ENCODE measurements at regions not wholly inside any gene's neighbourhood (a gene's known extent, or its start where the extent isn't known, plus 50 kb on each side); places are given as distances from the start of the nearest gene placed in this dataset.

DNA sequence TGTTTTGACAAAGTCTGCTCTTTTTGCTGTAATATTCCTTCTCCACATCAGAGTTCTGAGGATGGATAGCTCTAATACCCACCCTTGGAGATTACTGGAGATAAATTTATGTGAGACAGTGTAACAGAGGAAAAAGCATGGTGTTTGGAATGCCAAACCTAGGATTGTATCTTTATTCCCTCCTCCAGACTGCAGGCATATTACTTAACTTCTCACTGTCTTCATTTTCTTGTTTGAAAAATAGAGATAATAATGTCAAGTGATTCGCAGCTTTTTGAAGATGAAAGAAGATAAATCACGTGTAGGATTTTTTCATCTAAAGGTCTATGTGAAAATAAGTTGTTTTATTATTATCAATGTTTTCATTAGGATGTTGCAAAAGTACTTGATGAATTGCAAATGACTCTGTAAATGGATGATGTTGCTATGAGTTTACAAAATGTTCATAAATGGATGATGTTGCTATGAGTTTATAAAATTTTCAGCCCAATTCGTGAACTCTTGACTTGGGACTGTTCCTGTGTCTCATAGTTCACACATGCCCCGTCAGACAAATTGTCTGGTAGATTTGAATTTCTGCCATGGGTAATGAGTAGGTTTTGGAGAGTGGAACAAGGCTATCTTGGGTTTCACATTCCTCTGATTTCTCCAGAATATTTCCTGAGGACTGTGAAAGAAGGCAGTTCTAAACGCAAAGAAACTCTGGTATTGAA is 113.1 kb upstream of the IGFBP3 start:
- H3K9ac ChIP-seq (ENCODE audit: low read length), result no peak overlapping the region
- H3K27ac Mint-ChIP-seq, result no peak overlapping the region
- H3K4me3 Mint-ChIP-seq, result no peak overlapping the region
- no peak overlapping the region for H3K4me3 ChIP-seq (ENCODE audit: control extremely low read depth in 1 of 5, extremely low read depth in 1 of 5, insufficient read depth in 1 of 5, low read depth in 2 of 5, low read length in 4 of 5)
- H3K4me2 ChIP-seq (replicated peaks; ENCODE audit: low read depth, low read length, poor library complexity, severe bottlenecking), result no peak overlapping the region
- H3K4me1 Mint-ChIP-seq, result no peaks in the 10 kb centered on the region
- intact Hi-C loops (cut with micrococcal nuclease), result no loop called here
- DNase-seq (no peak), ATAC-seq (ENCODE audit: low read depth) (no peak)
- H2AFZ ChIP-seq (ENCODE audit: insufficient read depth, low read depth, low read length, poor library complexity, severe bottlenecking), result no peak overlapping the region
- 78% methylated on average over 2 of the region's 5 CpGs for WGBS (ENCODE audit: insufficient coverage)
- POLR2A ChIA-PET, result no interaction called here
- H3K27me3 ChIP-seq (replicated peaks in 1 of 4; ENCODE audit: control extremely low read depth in 1 of 4, control insufficient read depth in 3 of 4, insufficient read depth in 4 of 4, low read length in 3 of 4), result no peaks in the 10 kb centered on the region
- H3K27ac ChIP-seq (ENCODE audit: low read length in 2 of 2), result no peak overlapping the region
- H3K9me3 Mint-ChIP-seq (ENCODE audit: insufficient read depth), result no peaks in the 10 kb centered on the region
- H3K9me3 ChIP-seq (ENCODE audit: control extremely low read depth in 1 of 3, control insufficient read depth in 2 of 3, insufficient read depth in 1 of 3, low read length in 2 of 3), result no peaks in the 10 kb centered on the region
- H4K20me1 ChIP-seq (ENCODE audit: control insufficient read depth, insufficient read depth, low read length, poor library complexity, severe bottlenecking), result no peaks in the 10 kb centered on the region
- H3K27me3 Mint-ChIP-seq, result no peaks in the 10 kb centered on the region
- no peak for TF ChIP-seq EZH2 (IDR thresholded peaks at IDR 0.05; ENCODE audit: borderline replicate concordance, insufficient read depth, low read depth, low read length, poor library complexity, severe bottlenecking)
- TF ChIP-seq, protein P1, sequence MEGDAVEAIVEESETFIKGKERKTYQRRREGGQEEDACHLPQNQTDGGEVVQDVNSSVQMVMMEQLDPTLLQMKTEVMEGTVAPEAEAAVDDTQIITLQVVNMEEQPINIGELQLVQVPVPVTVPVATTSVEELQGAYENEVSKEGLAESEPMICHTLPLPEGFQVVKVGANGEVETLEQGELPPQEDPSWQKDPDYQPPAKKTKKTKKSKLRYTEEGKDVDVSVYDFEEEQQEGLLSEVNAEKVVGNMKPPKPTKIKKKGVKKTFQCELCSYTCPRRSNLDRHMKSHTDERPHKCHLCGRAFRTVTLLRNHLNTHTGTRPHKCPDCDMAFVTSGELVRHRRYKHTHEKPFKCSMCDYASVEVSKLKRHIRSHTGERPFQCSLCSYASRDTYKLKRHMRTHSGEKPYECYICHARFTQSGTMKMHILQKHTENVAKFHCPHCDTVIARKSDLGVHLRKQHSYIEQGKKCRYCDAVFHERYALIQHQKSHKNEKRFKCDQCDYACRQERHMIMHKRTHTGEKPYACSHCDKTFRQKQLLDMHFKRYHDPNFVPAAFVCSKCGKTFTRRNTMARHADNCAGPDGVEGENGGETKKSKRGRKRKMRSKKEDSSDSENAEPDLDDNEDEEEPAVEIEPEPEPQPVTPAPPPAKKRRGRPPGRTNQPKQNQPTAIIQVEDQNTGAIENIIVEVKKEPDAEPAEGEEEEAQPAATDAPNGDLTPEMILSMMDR (IDR thresholded peaks at IDR 0.05), result no peak
- no peaks in the 10 kb centered on the region for H3K36me3 ChIP-seq (replicated peaks in 1 of 2; ENCODE audit: control extremely low read depth in 1 of 2, control insufficient read depth in 1 of 2, extremely low read depth in 1 of 2, insufficient read depth in 2 of 2, low read length in 1 of 2)
- H3K79me2 ChIP-seq (ENCODE audit: control insufficient read depth, insufficient read depth, low read length), result no peaks in the 10 kb centered on the region
- CTCF ChIA-PET, result no interaction called here
- no peaks in the 10 kb centered on the region for H3K4me1 ChIP-seq (ENCODE audit: control insufficient read depth in 2 of 2, insufficient read depth in 2 of 2, low read length in 2 of 2)

DNA sequence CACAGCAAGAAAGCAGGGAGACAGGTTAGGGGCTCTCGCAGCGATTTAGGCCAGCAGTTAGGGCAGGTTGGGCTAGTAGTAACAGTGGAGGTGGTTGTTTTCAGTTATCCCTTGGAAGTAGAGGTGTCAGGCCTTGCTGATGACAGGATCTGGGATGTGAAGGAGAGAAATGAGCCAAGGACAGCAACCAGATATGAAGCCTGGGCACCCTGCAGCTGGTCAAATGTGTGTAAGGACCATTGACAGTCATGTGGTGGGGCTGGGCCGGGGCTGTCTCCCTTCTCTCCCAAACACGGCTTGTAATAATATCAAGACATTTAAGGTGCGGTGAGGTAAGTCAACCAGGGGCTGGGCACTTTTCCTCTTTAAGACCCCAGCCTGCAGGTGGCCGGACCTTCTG is 112.5 kb upstream of the IGFBP3 start:
- no peak overlapping the region for H3K27ac Mint-ChIP-seq
- WGBS (ENCODE audit: insufficient coverage), result 98% methylated on average over 4 of the region's 6 CpGs

More for the DNA sequence above, 112.5 kb upstream of the IGFBP3 start:
- Histone ChIP-seq H3K27ac (ENCODE audit: low read length in 2 of 2) (no peak overlapping the region), H3K4me1 (ENCODE audit: control insufficient read depth in 2 of 2, insufficient read depth in 2 of 2, low read length in 2 of 2) (no peaks in the 10 kb centered on the region), H4K20me1 (ENCODE audit: control insufficient read depth, insufficient read depth, low read length, poor library complexity, severe bottlenecking) (no peaks in the 10 kb centered on the region), H3K36me3 (replicated peaks in 1 of 2; ENCODE audit: control extremely low read depth in 1 of 2, control insufficient read depth in 1 of 2, extremely low read depth in 1 of 2, insufficient read depth in 2 of 2, low read length in 1 of 2) (no peaks in the 10 kb centered on the region), H3K4me2 (replicated peaks; ENCODE audit: low read depth, low read length, poor library complexity, severe bottlenecking) (no peak overlapping the region), H3K79me2 (ENCODE audit: control insufficient read depth, insufficient read depth, low read length) (no peaks in the 10 kb centered on the region), H2AFZ (ENCODE audit: insufficient read depth, low read depth, low read length, poor library complexity, severe bottlenecking) (no peak overlapping the region), H3K4me3 (ENCODE audit: control extremely low read depth in 1 of 5, extremely low read depth in 1 of 5, insufficient read depth in 1 of 5, low read depth in 2 of 5, low read length in 4 of 5) (no peak overlapping the region), H3K27me3 (replicated peaks in 1 of 4; ENCODE audit: control extremely low read depth in 1 of 4, control insufficient read depth in 3 of 4, insufficient read depth in 4 of 4, low read length in 3 of 4) (no peaks in the 10 kb centered on the region), H3K9me3 (ENCODE audit: control extremely low read depth in 1 of 3, control insufficient read depth in 2 of 3, insufficient read depth in 1 of 3, low read length in 2 of 3) (no peaks in the 10 kb centered on the region), H3K9ac (ENCODE audit: low read length) (no peak overlapping the region)
- no peak for ATAC-seq (ENCODE audit: low read depth)
- intact Hi-C loops (cut with micrococcal nuclease), result no loop called here
- ChIA-PET CTCF (no interaction called here), POLR2A (no interaction called here)
- Mint-ChIP-seq H3K4me1 (no peaks in the 10 kb centered on the region), H3K27me3 (no peaks in the 10 kb centered on the region), H3K4me3 (no peak overlapping the region), H3K9me3 (ENCODE audit: insufficient read depth) (no peaks in the 10 kb centered on the region)
- TF ChIP-seq EZH2 (IDR thresholded peaks at IDR 0.05; ENCODE audit: borderline replicate concordance, insufficient read depth, low read depth, low read length, poor library complexity, severe bottlenecking), result no peak
- TF ChIP-seq, protein P1 (IDR thresholded peaks at IDR 0.05), result no peak
- no peak for DNase-seq
